Keratinocyte (primary cell): ENCODE measurements at regions not wholly inside any gene's neighbourhood (a gene's known extent, or its start where the extent isn't known, plus 50 kb on each side); places are given as distances from the start of the nearest gene placed in this dataset.

Experiments
- CTCF ChIP-seq, 3 experiments: IDR thresholded peaks in 1 of 3; conservative IDR thresholded peaks in 1 of 3; optimal IDR thresholded peaks in 1 of 3; 2 replicates in 2 of 3; 3 replicates in 1 of 3; pipeline versions ENCODE3 to v1.5.1; 2011; ENCODE audit warnings: low read length in 3 of 3, mild to moderate bottlenecking in 3 of 3, moderate library complexity in 2 of 3, control low read depth in 1 of 3, inconsistent platforms in 1 of 3; ENCODE audit not compliant: insufficient read depth in 2 of 3; ENCODE audit errors: extremely low read depth in 1 of 3
- EZH2 ChIP-seq: IDR thresholded peaks from one replicate; pipeline ENCODE4 v1.6.1; 2012; ENCODE audit warnings: inconsistent platforms, mild to moderate bottlenecking, low read length, moderate library complexity

- TF ChIP-seq EZH2 (no peak), CTCF (optimal IDR thresholded peaks at IDR 0.05 in 1 of 3, IDR thresholded peaks at IDR 0.05 in 1 of 3, conservative IDR thresholded peaks at IDR 0.05 in 1 of 3; ENCODE audit: extremely low read depth in 1 of 3, insufficient read depth in 2 of 3, low read length in 3 of 3) (no peak)
Observed at GRCh38 chr1:185418472-185418871, 101.4 kb upstream of the IVNS1ABP start.
